ENCODE measurements at regions not wholly inside any gene's neighbourhood (a gene's known extent, or its start where the extent isn't known, plus 50 kb on each side); places are given as distances from the start of the nearest gene placed in this dataset.

DNA sequence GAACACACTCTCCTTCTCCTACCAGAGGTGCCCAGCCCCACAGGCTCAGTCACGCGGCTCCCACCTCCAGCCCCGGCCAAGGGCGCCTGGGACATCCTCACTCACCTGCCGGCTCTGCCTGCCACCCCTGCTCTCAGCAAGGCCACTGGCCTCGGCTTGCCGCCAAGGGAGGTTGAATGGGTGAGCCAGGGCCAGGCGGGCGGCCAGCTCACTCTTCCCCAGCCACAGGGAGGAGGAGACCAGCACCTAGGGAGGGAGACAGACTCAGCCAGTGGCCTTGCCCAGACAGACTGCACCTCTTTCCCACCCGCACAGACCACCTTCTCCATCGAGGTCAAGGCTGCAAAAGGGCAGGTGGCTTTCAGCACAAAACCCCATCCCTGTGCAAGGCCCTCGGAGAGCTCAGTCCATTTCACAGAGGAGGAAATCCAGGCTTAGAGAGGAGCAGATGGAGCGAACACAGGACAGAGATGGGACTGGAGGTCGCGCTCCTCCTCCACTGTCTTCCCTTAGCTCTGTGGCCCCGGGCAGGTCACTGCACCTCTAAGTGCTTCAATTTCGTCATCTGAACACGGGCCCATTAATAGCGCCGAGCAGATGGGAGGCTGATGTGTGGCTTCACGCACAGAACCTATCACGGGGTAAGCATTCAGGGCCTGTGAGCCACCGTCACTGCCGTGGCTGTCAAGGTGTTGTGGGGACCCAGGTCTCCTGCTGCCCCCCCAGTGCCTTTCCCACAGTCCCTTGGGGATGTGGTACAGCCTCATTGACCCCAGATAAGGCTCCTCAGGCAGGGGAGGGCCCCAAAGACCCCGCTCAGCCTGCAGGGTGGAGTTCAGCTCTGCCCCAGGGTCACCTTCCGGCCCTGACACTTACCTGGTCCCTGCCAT, 56.1 kb downstream of the RMI2 start:
- no peaks in the 10 kb centered on the region for H3K9me3 ChIP-seq (replicated peaks; ENCODE audit: low read length)
- no peak overlapping the region for H3K9ac ChIP-seq (ENCODE audit: low read depth, low read length)
- no peak overlapping the region for H3K4me3 ChIP-seq (ENCODE audit: low read length)
- peaks cover 2% of the 10 kb centered on the region for H3K4me1 ChIP-seq (ENCODE audit: control insufficient read depth, insufficient read depth, low read length)
- peaks cover 25% of the 10 kb centered on the region for H3K27me3 ChIP-seq (ENCODE audit: control insufficient read depth, insufficient read depth, low read length)
- no peaks in the 10 kb centered on the region for H3K36me3 ChIP-seq (ENCODE audit: insufficient read depth, low read length)
- H3K4me2 ChIP-seq (ENCODE audit: low read length) = no peak overlapping the region

DNA sequence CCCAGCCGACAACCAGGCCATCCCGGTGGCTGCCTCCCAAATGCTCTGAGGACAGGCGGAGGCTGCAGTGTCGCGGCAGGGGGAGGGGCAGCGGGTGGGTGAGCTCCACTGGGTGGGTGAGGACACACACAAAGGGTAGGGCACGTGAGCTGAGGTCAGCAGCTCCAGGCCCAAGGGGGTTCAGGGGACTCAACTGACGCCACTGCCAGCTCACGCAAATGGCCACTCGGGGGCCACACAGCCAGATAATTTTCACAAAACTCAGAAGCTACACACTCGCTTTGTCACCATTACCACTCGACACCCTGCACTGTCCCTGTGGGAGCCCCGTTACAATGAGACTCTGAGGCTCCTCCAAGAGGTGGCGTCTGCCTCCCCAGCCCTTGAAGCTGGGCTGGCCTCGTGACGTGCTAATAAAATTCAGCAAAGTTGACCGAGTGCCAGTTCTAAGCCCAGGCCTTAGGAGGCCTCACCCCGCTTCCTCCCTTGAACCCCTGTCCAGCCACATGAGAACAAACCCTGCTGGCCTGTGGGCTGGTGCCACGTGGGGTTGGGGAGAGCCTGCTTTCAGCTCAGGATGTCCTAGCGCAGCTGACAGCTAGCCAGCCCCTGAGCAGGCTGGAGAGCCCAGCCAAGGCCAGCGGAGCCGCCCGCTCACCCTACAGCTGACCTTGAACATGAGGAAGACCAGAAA, 56.9 kb downstream of the RMI2 start:
- H3K27me3 ChIP-seq (ENCODE audit: control insufficient read depth, insufficient read depth, low read length) = peaks cover 25% of the 10 kb centered on the region
- no peak overlapping the region for H3K4me3 ChIP-seq (ENCODE audit: low read length)
- H3K9ac ChIP-seq (ENCODE audit: low read depth, low read length) = no peak overlapping the region
- no peaks in the 10 kb centered on the region for H3K36me3 ChIP-seq (ENCODE audit: insufficient read depth, low read length)
- H3K4me1 ChIP-seq (ENCODE audit: control insufficient read depth, insufficient read depth, low read length) = no peaks in the 10 kb centered on the region
- no peak overlapping the region for H3K4me2 ChIP-seq (ENCODE audit: low read length)
- no peaks in the 10 kb centered on the region for H3K9me3 ChIP-seq (replicated peaks; ENCODE audit: low read length)

DNA sequence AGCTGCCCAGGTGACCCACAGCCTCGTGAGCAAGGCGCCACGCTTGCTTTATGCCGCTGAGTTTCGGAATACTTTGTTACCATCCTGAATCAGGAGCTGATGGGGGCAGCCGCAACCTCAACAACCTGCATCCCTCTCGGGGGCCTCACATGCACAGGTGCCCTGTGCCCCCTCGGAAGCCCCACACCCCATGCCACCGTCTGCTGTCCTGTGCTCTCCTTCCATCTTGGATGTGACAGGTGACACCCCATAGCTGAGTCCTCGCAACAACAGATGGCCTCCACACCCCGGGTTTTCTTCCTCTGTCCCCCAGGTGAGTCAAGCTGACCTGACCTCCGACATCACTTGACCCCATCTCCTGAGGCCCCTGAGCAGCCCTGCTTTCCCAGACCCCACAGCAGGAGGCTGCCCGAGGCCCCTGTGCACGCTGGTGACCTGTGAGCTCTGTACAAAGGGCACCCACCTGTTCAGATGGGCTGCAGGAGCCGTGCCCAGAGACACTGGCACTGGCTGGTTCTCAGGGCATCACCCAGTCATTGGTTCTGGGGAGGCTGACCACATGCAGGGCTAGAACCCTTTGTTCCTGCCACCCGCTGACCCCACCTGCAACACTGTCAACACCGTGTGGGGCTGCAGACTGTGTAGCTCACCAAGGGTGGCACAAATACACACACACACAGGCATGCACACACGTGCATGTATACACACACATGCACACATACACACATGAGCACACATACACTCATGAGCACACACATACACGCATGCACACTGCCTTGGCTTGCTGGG, 57.7 kb downstream of the RMI2 start:
- Histone ChIP-seq H3K9ac (ENCODE audit: low read depth, low read length) (no peak overlapping the region), H3K9me3 (replicated peaks; ENCODE audit: low read length) (no peaks in the 10 kb centered on the region), H3K36me3 (ENCODE audit: insufficient read depth, low read length) (no peaks in the 10 kb centered on the region), H3K4me1 (ENCODE audit: control insufficient read depth, insufficient read depth, low read length) (no peaks in the 10 kb centered on the region), H3K27me3 (ENCODE audit: control insufficient read depth, insufficient read depth, low read length) (peaks cover 25% of the 10 kb centered on the region), H3K4me3 (ENCODE audit: low read length) (no peak overlapping the region), H3K4me2 (ENCODE audit: low read length) (no peak overlapping the region)

DNA sequence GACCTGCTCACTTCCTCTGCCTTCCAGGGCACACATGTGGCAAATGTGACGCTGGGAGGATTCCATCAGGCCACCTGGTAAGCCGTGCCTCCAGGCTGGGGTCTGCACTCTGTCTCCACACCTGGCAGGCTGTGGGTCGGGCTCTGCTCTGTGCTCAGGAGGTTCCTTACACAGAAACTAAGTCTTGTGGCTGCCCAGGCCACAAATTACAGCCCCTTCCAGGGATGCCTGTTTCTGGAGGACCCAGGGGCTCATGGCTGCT, 58.2 kb downstream of the RMI2 start:
- Histone ChIP-seq H3K27me3 (ENCODE audit: control insufficient read depth, insufficient read depth, low read length) (peaks cover 25% of the 10 kb centered on the region), H3K36me3 (ENCODE audit: insufficient read depth, low read length) (no peaks in the 10 kb centered on the region), H3K4me1 (ENCODE audit: control insufficient read depth, insufficient read depth, low read length) (no peaks in the 10 kb centered on the region), H3K9ac (ENCODE audit: low read depth, low read length) (no peak overlapping the region), H3K4me3 (ENCODE audit: low read length) (no peak overlapping the region), H3K4me2 (ENCODE audit: low read length) (no peak overlapping the region), H3K9me3 (replicated peaks; ENCODE audit: low read length) (no peaks in the 10 kb centered on the region)

DNA sequence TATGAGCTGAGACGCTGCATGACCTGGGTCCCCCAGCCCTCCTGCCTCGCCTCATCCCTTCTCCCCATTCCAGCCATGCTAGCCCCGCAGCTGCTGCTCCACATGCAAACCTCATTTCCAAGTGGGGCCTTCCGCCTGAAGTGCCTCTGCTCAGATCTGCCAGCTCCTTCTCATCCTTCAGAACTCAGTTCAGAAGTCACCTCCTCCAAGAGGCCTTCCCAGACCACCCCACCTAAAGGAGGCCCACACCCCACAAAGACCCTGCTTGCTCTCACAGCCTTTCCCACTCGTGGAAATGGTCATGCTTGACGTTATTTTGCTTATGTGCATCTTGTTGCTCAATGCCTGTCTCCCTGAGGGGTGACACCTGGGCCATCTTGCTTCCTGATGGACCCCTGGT, 58.7 kb downstream of the RMI2 start:
- H3K9me3 ChIP-seq (replicated peaks; ENCODE audit: low read length) = no peaks in the 10 kb centered on the region
- no peaks in the 10 kb centered on the region for H3K36me3 ChIP-seq (ENCODE audit: insufficient read depth, low read length)
- peaks cover 25% of the 10 kb centered on the region for H3K27me3 ChIP-seq (ENCODE audit: control insufficient read depth, insufficient read depth, low read length)
- no peak overlapping the region for H3K4me2 ChIP-seq (ENCODE audit: low read length)
- H3K4me3 ChIP-seq (ENCODE audit: low read length) = no peak overlapping the region
- H3K9ac ChIP-seq (ENCODE audit: low read depth, low read length) = no peak overlapping the region
- H3K4me1 ChIP-seq (ENCODE audit: control insufficient read depth, insufficient read depth, low read length) = no peaks in the 10 kb centered on the region

DNA sequence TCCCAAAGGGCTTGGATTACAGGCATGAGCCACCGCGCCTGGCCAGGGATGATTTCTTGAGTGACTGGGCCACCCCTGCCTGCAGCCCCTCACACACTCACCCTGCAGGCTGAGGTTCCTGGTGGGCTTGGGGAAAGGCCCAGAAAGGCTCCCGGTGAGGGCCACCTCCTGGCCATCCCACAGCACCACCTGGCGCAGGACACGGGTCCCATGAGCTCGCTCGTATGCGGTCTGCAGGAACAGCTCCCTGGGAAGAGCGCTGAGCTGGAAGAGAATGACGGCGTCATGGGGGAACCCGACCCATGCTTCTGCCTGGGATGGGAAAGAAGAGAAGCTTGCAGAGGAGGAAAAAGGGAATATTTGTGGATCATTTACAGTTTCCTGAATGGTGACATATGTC, 59.3 kb downstream of the RMI2 start:
- Histone ChIP-seq H3K4me1 (ENCODE audit: control insufficient read depth, insufficient read depth, low read length) (peaks cover 4% of the 10 kb centered on the region), H3K9me3 (replicated peaks; ENCODE audit: low read length) (no peaks in the 10 kb centered on the region), H3K4me2 (ENCODE audit: low read length) (no peak overlapping the region), H3K27me3 (ENCODE audit: control insufficient read depth, insufficient read depth, low read length) (peaks cover 25% of the 10 kb centered on the region), H3K36me3 (ENCODE audit: insufficient read depth, low read length) (no peaks in the 10 kb centered on the region), H3K9ac (ENCODE audit: low read depth, low read length) (no peak overlapping the region), H3K4me3 (ENCODE audit: low read length) (no peak overlapping the region)

DNA sequence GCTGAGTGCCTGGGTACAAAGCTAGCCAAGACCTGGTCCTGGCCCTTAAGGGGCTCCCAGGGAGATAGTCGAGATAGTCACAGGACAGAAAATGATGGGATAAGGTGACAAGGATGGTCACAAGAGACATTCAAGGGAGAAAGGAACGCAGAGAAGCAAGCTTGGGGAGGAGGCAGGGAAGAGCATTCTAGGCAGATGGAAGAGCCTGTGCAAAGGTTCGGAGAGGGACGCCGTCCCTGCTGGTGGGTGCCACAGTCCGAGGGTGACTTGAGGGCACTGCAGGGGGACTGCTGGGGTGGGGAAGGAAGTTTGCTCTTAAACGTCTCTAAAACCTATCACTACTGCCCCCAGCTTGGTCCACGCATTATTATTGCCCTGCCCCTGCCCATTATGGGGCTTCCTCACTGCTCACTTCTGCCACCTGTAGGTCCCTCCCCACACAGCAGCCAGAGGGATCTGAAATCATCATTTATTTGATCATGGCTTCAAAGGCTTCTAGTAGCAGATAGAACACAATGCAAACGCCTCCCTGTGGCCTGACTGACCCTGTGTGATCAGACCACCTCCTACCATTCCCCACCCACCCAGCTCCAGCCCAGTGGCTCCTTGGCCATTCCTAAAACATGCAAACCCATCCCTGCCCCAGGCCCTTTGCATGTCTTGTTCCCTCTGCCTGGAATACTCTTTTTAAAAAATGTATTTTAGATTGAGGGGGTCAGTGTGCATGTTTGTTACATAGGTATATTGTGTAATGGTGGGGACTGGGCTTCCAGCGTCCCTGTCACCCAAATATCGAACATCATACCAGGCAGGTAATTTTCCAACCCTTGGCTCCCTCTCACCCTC, 60.3 kb downstream of the RMI2 start:
- H3K4me3 ChIP-seq (ENCODE audit: low read length) = no peak overlapping the region
- H3K4me2 ChIP-seq (ENCODE audit: low read length) = no peak overlapping the region
- H3K4me1 ChIP-seq (ENCODE audit: control insufficient read depth, insufficient read depth, low read length) = peaks cover 4% of the 10 kb centered on the region
- no peak overlapping the region for H3K9ac ChIP-seq (ENCODE audit: low read depth, low read length)
- H3K27me3 ChIP-seq (ENCODE audit: control insufficient read depth, insufficient read depth, low read length) = peaks cover 25% of the 10 kb centered on the region
- H3K36me3 ChIP-seq (ENCODE audit: insufficient read depth, low read length) = no peaks in the 10 kb centered on the region
- no peaks in the 10 kb centered on the region for H3K9me3 ChIP-seq (replicated peaks; ENCODE audit: low read length)

DNA sequence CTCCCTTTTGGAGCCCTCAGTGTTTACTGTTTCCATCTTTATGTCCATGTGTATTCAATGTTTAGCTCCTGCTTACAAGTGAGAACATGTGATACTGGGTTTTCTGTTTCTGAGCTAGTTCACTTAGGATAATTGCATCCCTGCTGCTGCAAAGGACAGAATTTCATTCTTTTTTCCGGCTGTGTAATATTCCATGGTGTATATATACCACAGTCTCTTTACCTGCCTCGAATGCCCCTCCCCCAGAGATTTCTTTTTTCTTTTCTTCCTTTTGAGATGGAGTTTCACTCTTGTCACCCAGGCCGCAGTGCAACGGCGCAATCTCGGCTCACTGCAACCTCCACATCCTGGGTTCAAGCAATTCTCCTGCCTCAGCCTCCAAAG, 60.9 kb downstream of the RMI2 start:
- no peak overlapping the region for H3K4me3 ChIP-seq (ENCODE audit: low read length)
- no peaks in the 10 kb centered on the region for H3K36me3 ChIP-seq (ENCODE audit: insufficient read depth, low read length)
- no peak overlapping the region for H3K4me2 ChIP-seq (ENCODE audit: low read length)
- peaks cover 10% of the 10 kb centered on the region for H3K4me1 ChIP-seq (ENCODE audit: control insufficient read depth, insufficient read depth, low read length)
- H3K9ac ChIP-seq (ENCODE audit: low read depth, low read length) = no peak overlapping the region
- no peaks in the 10 kb centered on the region for H3K9me3 ChIP-seq (replicated peaks; ENCODE audit: low read length)
- peaks cover 25% of the 10 kb centered on the region for H3K27me3 ChIP-seq (ENCODE audit: control insufficient read depth, insufficient read depth, low read length)

DNA sequence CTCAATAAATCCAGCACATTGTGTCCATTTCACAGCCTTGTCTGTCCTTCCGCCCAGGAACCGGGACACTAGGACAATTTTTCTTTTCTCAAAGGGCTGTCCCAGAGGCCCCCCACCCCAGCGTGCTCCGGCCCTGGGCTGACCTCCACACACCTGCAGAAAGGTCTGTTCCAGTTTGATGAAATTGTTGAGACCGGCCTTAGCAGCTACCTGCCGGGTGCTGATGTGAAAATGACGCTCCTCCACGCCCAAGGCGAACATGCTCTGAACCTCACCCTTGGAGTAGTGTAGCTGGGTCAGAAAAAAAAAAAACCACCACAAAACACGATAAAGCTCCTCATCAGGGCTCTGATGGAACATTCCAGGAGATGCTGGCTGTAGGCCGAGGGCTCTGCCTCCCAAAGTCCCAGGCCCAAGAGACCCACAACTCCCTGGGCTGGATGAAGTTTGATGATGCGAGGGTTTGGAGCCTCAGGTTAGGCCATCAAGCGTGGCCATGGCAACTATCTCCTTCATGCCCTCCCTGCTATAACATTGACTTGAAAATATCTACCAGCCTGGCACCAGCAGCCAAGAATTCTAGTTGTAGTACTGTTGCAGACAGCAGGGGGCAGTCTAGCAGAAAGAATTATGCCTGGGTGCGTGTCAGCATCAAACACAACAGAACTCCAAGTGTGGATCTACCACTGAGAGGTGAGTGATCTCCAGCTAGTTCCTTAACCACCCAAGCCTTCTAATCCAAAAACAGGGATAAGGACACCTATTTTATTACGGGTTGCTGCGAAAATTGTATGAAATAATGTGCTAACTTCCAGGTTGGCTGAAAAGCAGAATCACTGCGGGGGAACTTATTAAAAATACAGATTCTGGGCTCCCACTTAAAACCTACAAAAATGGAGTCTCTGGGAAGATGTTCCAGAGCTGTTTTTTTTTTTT, 62.1 kb downstream of the RMI2 start:
- Histone ChIP-seq H3K4me1 (ENCODE audit: control insufficient read depth, insufficient read depth, low read length) (peaks cover 13% of the 10 kb centered on the region), H3K36me3 (ENCODE audit: insufficient read depth, low read length) (no peaks in the 10 kb centered on the region), H3K4me3 (ENCODE audit: low read length) (no peak overlapping the region), H3K9ac (ENCODE audit: low read depth, low read length) (no peak overlapping the region), H3K9me3 (replicated peaks; ENCODE audit: low read length) (no peaks in the 10 kb centered on the region), H3K27me3 (ENCODE audit: control insufficient read depth, insufficient read depth, low read length) (peaks cover 25% of the 10 kb centered on the region), H3K4me2 (ENCODE audit: low read length) (no peak overlapping the region)

DNA sequence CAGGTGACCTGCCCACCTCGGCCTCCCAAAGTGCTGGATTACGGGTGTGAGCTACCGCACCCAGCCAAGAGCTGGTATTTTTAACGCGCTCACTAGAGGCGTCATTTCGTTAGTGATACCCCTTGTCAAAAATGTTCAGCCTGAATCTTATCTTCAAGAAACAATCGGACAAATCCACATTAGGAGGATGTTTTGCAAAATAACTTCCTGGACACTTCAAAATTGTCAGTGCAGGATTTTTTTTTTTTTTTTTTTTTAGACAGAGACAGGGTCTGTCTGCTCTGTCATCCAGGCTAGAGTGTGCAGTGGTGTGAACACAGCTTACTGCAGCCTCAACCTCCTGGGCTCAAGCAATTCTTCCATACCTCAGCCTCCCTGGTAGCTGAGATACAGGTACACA, 63.0 kb downstream of the RMI2 start:
- no peaks in the 10 kb centered on the region for H3K36me3 ChIP-seq (ENCODE audit: insufficient read depth, low read length)
- H3K4me1 ChIP-seq (ENCODE audit: control insufficient read depth, insufficient read depth, low read length) = peaks cover 13% of the 10 kb centered on the region
- H3K4me3 ChIP-seq (ENCODE audit: low read length) = no peak overlapping the region
- no peaks in the 10 kb centered on the region for H3K9me3 ChIP-seq (replicated peaks; ENCODE audit: low read length)
- H3K4me2 ChIP-seq (ENCODE audit: low read length) = no peak overlapping the region
- H3K9ac ChIP-seq (ENCODE audit: low read depth, low read length) = no peak overlapping the region
- peaks cover 19% of the 10 kb centered on the region for H3K27me3 ChIP-seq (ENCODE audit: control insufficient read depth, insufficient read depth, low read length)

Measured in skeletal muscle satellite cell (primary cell).